DMS 273 (cell line): ENCODE measurements at regions not wholly inside any gene's neighbourhood (a gene's known extent, or its start where the extent isn't known, plus 50 kb on each side); places are given as distances from the start of the nearest gene placed in this dataset.

Experiments used
- DNase-seq: peaks from one replicate; lab custom pipeline; 2025; ENCODE audit not compliant: unreplicated experiment; lab: John Stamatoyannopoulos, UW

GRCh38 chr20:50242548-50242862, 51.9 kb downstream of the CEBPB start:
- DNase-seq: no peak

GRCh38 chr20:50242863-50243609, 52.4 kb downstream of the CEBPB start:
- DNase-seq: peak; percentile 19

- no peak for DNase-seq
Observed at GRCh38 chr20:50243610-50244351, 53.2 kb downstream of the CEBPB start.

- no peak for DNase-seq
Observed at GRCh38 chr20:50244352-50245149, 53.9 kb downstream of the CEBPB start.

- no peak for DNase-seq
Observed at GRCh38 chr20:50245498-50246366, 55.1 kb downstream of the CEBPB start.

- no peak for DNase-seq
Observed at GRCh38 chr20:50246367-50247195, 56.0 kb downstream of the CEBPB start.

- no peak for DNase-seq
Observed at GRCh38 chr20:50247196-50248094, 56.8 kb downstream of the CEBPB start.

- DNase-seq: no peak
Observed at GRCh38 chr20:50248104-50248641, 57.5 kb downstream of the CEBPB start.

GRCh38 chr20:50249447-50250388, 59.1 kb downstream of the CEBPB start:
- no peak for DNase-seq

GRCh38 chr20:50250679-50251382, 60.2 kb downstream of the CEBPB start:
- DNase-seq: no peak

- DNase-seq: no peak
Observed at GRCh38 chr20:50251383-50251748, 60.7 kb downstream of the CEBPB start.

GRCh38 chr20:50251992-50252511, 61.4 kb downstream of the CEBPB start:
- no peak for DNase-seq

GRCh38 chr20:50252701-50253100, 62.1 kb downstream of the CEBPB start:
- no peak for DNase-seq

- no peak for DNase-seq
Observed at GRCh38 chr20:50253101-50253500, 62.5 kb downstream of the CEBPB start.

- no peak for DNase-seq
Observed at GRCh38 chr20:50254466-50255079, 63.9 kb downstream of the CEBPB start.

- DNase-seq: no peak
Observed at GRCh38 chr20:50256577-50256976, 65.9 kb downstream of the CEBPB start.
